Common myeloid progenitor, CD34-positive (primary cell): ENCODE measurements at regions not wholly inside any gene's neighbourhood (a gene's known extent, or its start where the extent isn't known, plus 50 kb on each side); places are given as distances from the start of the nearest gene placed in this dataset.
"Not testable (repeated sequence)": the region's sequence is repeated elsewhere in the genome, so short reads cannot be mapped to it uniquely, and the experiment has no call there.

Experiments
- CTCF ChIA-PET: fragments of 350-600 bp; sonication (Branson Sonifier 250); formaldehyde crosslinking; loops from one replicate; lab custom pipeline; 2021; ENCODE audit warnings: antibody characterized with exemption; lab: Charles Lee
- POLR2A ChIA-PET: fragments of 350-600 bp; sonication (Branson Sonifier 250); formaldehyde crosslinking; loops from one replicate; lab custom pipeline; 2021; ENCODE audit warnings: antibody characterized with exemption; lab: Charles Lee
- DNase-seq, 3 donors: peaks; one replicate each; pipeline versions ENCODE4 v3.0.0 to v3.0.0-alpha.2; 2013
- H3K27ac ChIP-seq, 2 experiments: 1 replicate in 1 of 2; 2 replicates in 1 of 2; pipeline ENCODE4 v1.7.0; 2013; ENCODE audit warnings: inconsistent platforms in 2 of 2, low read length in 2 of 2, mild to moderate bottlenecking in 2 of 2, low read depth in 1 of 2, moderate library complexity in 1 of 2; ENCODE audit not compliant: severe bottlenecking in 2 of 2, insufficient read depth in 1 of 2, poor library complexity in 1 of 2
- H3K27me3 ChIP-seq, 5 experiments: replicated peaks in 2 of 5; 1 replicate in 3 of 5; 2 replicates in 2 of 5; pipeline versions ENCODE4 v1.6.1 to v1.7.0; 2013; ENCODE audit warnings: low read length in 4 of 5, mild to moderate bottlenecking in 2 of 5, moderate library complexity in 2 of 5, inconsistent platforms in 1 of 5; ENCODE audit not compliant: insufficient read depth in 5 of 5, control insufficient read depth in 4 of 5
- H3K36me3 ChIP-seq, 4 experiments: 1 replicate in 2 of 4; 2 replicates in 2 of 4; pipeline versions ENCODE4 v1.6.1 to v1.7.0; 2013; ENCODE audit warnings: low read length in 3 of 4, control low read depth in 1 of 4, mild to moderate bottlenecking in 1 of 4; ENCODE audit not compliant: control insufficient read depth in 4 of 4, insufficient read depth in 4 of 4
- H3K4me1 ChIP-seq, 4 experiments: 1 replicate in 3 of 4; 2 replicates in 1 of 4; pipeline versions ENCODE4 v1.6.1 to v1.7.1; 2013; ENCODE audit warnings: low read length in 3 of 4, mild to moderate bottlenecking in 3 of 4, control low read depth in 1 of 4, inconsistent platforms in 1 of 4, moderate library complexity in 1 of 4; ENCODE audit not compliant: control insufficient read depth in 4 of 4, insufficient read depth in 4 of 4; ENCODE audit errors: control extremely low read depth in 1 of 4
- H3K4me3 ChIP-seq, 7 experiments: 1 replicate in 4 of 7; 2 replicates in 3 of 7; pipeline versions ENCODE4 v1.5.1 to v1.7.0; 2013; ENCODE audit warnings: mild to moderate bottlenecking in 7 of 7, low read length in 6 of 7, moderate library complexity in 6 of 7, inconsistent platforms in 2 of 7, low read depth in 2 of 7, control low read depth in 1 of 7; ENCODE audit not compliant: insufficient read depth in 4 of 7, control insufficient read depth in 1 of 7; ENCODE audit errors: extremely low read depth in 1 of 7
- H3K9me3 ChIP-seq, 5 experiments: 1 replicate in 4 of 5; 2 replicates in 1 of 5; pipeline versions ENCODE4 v1.6.1 to v1.7.1; 2013; ENCODE audit warnings: low read length in 4 of 5, mild to moderate bottlenecking in 2 of 5, inconsistent platforms in 1 of 5, low read depth in 1 of 5, moderate library complexity in 1 of 5; ENCODE audit not compliant: control insufficient read depth in 4 of 5, insufficient read depth in 2 of 5; ENCODE audit errors: control extremely low read depth in 1 of 5
- WGBS: methylation state at CpG from one replicate; pipeline ENCODE4 v1.1.5; 2013; ENCODE audit not compliant: insufficient coverage; 5-methylcytosine and 5-hydroxymethylcytosine counted together

DNA sequence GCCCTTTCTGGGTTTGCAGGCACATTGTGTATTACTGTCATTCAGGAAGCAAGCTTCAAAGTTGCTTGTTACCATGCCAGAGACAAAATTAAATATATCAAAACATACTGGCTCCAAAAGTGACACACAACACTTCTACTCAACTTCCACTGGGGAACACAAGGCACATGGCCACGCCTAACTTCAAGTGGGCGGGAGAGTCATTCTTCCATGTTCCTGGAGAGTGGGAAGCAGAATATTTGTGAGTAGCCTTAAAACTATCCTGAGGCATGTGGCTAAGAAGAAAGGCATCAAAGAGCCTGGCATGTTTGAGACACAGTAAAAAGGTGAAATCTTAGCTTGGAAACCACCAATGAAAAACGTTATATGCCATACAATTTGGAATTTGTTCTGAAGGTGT, 90.5 kb upstream of the TACR1 start:
- no peak overlapping the region for H3K27ac ChIP-seq
- no peaks in the 10 kb centered on the region for H3K36me3 ChIP-seq
- no peaks in the 10 kb centered on the region for H3K9me3 ChIP-seq
- POLR2A ChIA-PET: no interaction called here
- peaks cover 0 to 5% (median 2%) of the 10 kb centered on the region in 4 experiments for H3K4me1 ChIP-seq
- DNase-seq: no peak
- H3K27me3 ChIP-seq: no peaks in the 10 kb centered on the region
- CTCF ChIA-PET: no interaction called here
- H3K4me3 ChIP-seq: no peak overlapping the region
- WGBS: 92% methylated on average over 1 of the region's 3 CpGs

DNA sequence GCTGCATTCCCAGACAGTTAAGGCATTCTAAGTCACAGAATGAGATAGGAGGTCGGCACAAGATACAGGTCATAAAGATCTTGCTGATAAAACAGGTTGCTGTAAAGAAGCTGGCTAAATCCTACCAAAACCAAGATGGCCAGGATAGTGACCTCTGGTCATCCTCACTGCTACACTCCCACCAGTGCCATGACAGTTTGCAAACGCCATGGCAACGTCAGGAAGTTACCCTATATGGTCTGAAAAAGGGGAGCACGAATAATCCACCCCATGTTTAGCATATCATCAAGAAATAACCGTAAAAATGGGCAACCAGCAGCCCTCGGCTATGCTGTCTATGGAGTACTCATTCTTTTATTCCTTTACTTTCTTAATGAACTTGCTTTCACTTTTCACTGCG, 89.9 kb upstream of the TACR1 start:
- 94% methylated on average over 6 of the region's 7 CpGs for WGBS
- POLR2A ChIA-PET, CTCF ChIA-PET, H3K36me3 ChIP-seq, H3K4me3 ChIP-seq, H3K4me1 ChIP-seq, DNase-seq, H3K9me3 ChIP-seq, H3K27ac ChIP-seq, H3K27me3 ChIP-seq: not testable (repeated sequence)

- Histone ChIP-seq H3K4me1 (peaks cover 0 to 5% (median 2%) of the 10 kb centered on the region in 4 experiments), H3K27ac (no peak overlapping the region), H3K9me3 (no peaks in the 10 kb centered on the region), H3K27me3 (no peaks in the 10 kb centered on the region), H3K36me3 (no peaks in the 10 kb centered on the region), H3K4me3 (no peak overlapping the region)
- POLR2A ChIA-PET: no interaction called here
- DNase-seq: no peak
- CTCF ChIA-PET: no interaction called here
Measured at GRCh38 chr2:75288760-75289159, 89.4 kb upstream of the TACR1 start.

GRCh38 chr2:75287624-75288316, 88.5 kb upstream of the TACR1 start:
- Histone ChIP-seq H3K9me3 (no peaks in the 10 kb centered on the region), H3K27ac (no peak overlapping the region), H3K4me1 (peaks cover 0 to 5% (median 2%) of the 10 kb centered on the region in 4 experiments), H3K4me3 (no peak overlapping the region), H3K36me3 (no peaks in the 10 kb centered on the region), H3K27me3 (no peaks in the 10 kb centered on the region)
- WGBS: 0% methylated on average over 1 of the region's 1 CpG
- CTCF ChIA-PET: no interaction called here
- peak in 2 of 3 donors; percentile 46 to 58 for DNase-seq
- POLR2A ChIA-PET: no interaction called here

GRCh38 chr2:75284345-75284744, 85.0 kb upstream of the TACR1 start:
- Histone ChIP-seq H3K36me3 (no peaks in the 10 kb centered on the region), H3K27ac (no peak overlapping the region), H3K9me3 (no peaks in the 10 kb centered on the region), H3K4me3 (no peak overlapping the region), H3K4me1 (peaks cover 0 to 5% (median 2%) of the 10 kb centered on the region in 4 experiments), H3K27me3 (no peaks in the 10 kb centered on the region)
- ChIA-PET POLR2A (no interaction called here), CTCF (no interaction called here)
- 100% methylated on average over 1 of the region's 2 CpGs for WGBS
- no peak for DNase-seq

GRCh38 chr2:75278821-75279379, 79.6 kb upstream of the TACR1 start:
- H3K9me3 ChIP-seq: no peaks in the 10 kb centered on the region
- CTCF ChIA-PET: interaction anchor here (1.1 to 1.4 kb wide), 2 partner anchors 12 to 187 kb away, joined by 3 to 4 read pairs; no protein-coding TSS in a partner anchor
- no peaks in the 10 kb centered on the region for H3K4me1 ChIP-seq
- no peak for DNase-seq
- 80% methylated on average over 1 of the region's 5 CpGs for WGBS
- no peaks in the 10 kb centered on the region for H3K36me3 ChIP-seq
- H3K27me3 ChIP-seq: no peaks in the 10 kb centered on the region
- POLR2A ChIA-PET: no interaction called here
- H3K4me3 ChIP-seq: no peak overlapping the region
- no peak overlapping the region for H3K27ac ChIP-seq

DNA sequence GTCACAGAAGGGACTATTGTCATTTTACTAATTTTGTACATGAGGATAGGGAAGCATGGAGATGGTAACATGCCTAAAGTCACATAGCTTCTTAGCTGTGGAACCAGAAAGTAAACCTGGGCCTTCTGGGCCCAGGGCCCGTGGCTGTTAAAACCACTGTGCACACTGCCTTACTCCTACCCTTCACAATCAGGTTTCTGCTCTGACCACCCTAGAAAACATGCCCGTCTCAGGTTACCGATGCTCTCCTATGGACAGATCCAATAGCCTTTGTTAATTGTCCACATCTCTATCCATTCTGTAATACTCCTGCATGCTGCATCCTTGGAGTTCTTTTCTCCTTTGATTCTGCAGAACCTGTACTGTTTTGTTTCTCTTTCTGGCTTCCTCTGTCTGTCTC, 79.0 kb upstream of the TACR1 start:
- H3K27ac ChIP-seq: no peak overlapping the region
- no peak overlapping the region for H3K4me3 ChIP-seq
- DNase-seq: no peak
- WGBS: 95% methylated on average over 3 of the region's 3 CpGs
- no peaks in the 10 kb centered on the region for H3K9me3 ChIP-seq
- H3K27me3 ChIP-seq: no peaks in the 10 kb centered on the region
- no peaks in the 10 kb centered on the region for H3K4me1 ChIP-seq
- ChIA-PET POLR2A (no interaction called here), CTCF (interaction anchor here (1.1 to 1.4 kb wide), 2 partner anchors 13 to 187 kb away, joined by 3 to 4 read pairs; no protein-coding TSS in a partner anchor)
- H3K36me3 ChIP-seq: no peaks in the 10 kb centered on the region
